ENCODE measurements at regions not wholly inside any gene's neighbourhood (a gene's known extent, or its start where the extent isn't known, plus 50 kb on each side); places are given as distances from the start of the nearest gene placed in this dataset.

DNA sequence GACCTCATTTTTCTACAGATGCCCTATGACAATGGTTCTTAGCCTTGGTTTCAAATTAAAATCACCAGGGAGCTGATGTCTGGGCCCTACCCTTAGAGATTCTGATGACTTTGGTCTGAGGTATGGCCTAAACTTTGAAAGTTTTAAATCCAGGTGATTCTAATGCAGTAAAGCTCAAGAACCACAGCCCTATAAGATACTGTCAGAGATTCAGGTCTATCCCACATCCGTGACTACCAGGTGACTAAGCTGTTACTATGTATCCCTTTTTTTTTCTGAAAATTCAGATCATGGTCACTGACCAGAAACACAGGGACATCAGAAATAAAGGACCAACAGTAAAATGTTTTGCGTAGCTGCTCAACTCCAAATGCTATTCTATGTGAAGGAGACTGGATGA is 148.8 kb upstream of the BMP4 start:
- TF ChIP-seq, protein P1, sequence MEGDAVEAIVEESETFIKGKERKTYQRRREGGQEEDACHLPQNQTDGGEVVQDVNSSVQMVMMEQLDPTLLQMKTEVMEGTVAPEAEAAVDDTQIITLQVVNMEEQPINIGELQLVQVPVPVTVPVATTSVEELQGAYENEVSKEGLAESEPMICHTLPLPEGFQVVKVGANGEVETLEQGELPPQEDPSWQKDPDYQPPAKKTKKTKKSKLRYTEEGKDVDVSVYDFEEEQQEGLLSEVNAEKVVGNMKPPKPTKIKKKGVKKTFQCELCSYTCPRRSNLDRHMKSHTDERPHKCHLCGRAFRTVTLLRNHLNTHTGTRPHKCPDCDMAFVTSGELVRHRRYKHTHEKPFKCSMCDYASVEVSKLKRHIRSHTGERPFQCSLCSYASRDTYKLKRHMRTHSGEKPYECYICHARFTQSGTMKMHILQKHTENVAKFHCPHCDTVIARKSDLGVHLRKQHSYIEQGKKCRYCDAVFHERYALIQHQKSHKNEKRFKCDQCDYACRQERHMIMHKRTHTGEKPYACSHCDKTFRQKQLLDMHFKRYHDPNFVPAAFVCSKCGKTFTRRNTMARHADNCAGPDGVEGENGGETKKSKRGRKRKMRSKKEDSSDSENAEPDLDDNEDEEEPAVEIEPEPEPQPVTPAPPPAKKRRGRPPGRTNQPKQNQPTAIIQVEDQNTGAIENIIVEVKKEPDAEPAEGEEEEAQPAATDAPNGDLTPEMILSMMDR (IDR thresholded peaks at IDR 0.05; ENCODE audit: low read depth, low read length, missing control alignments) = no peak
- no peak overlapping the region for H3K4me3 ChIP-seq (ENCODE audit: low read depth, low read length)
- DNase-seq (ENCODE audit: low read depth) = no peak

- no peak overlapping the region for H3K4me3 ChIP-seq (ENCODE audit: low read depth, low read length)
- no peak for DNase-seq (ENCODE audit: low read depth)
- TF ChIP-seq, protein P1 (IDR thresholded peaks at IDR 0.05; ENCODE audit: low read depth, low read length, missing control alignments) = no peak
Observed at GRCh38 chr14:54105898-54106297, 149.3 kb upstream of the BMP4 start.

DNA sequence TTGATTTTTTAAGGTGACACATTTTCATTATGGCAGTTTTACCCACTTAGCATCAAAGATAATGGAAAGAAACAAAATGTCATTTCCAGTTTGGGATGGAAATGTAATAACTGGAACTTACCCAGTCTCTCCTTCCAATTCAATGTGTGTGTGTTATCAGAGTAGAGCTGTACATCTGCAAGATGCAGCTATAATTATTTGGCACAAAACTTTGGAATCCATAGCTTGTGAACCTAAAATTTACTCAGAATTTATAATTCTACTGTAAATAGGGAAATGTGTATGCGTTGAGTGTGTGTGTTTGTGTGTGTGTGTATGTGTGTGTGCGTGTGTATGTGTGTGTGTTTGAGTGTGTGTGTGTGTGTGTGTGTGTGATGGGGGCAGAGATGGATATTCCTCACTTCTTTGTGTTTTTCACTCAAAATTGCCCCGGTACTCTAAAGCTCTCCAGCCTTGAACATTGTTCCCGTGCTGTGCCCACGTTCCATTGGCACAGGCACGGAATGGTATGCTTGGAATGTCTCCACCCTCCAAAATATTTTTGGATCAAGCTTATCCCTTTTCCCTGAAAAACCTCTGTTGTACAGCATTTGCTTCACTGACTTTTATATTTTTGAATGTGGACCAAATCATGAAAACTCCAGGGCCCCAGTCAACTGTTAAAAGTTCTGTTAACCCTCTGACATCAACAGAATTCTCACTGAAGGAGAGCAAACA is 150.2 kb upstream of the BMP4 start:
- DNase-seq (ENCODE audit: low read depth) = no peak
- TF ChIP-seq, protein P1 (IDR thresholded peaks at IDR 0.05; ENCODE audit: low read depth, low read length, missing control alignments) = no peak
- no peak overlapping the region for H3K4me3 ChIP-seq (ENCODE audit: low read depth, low read length)

DNA sequence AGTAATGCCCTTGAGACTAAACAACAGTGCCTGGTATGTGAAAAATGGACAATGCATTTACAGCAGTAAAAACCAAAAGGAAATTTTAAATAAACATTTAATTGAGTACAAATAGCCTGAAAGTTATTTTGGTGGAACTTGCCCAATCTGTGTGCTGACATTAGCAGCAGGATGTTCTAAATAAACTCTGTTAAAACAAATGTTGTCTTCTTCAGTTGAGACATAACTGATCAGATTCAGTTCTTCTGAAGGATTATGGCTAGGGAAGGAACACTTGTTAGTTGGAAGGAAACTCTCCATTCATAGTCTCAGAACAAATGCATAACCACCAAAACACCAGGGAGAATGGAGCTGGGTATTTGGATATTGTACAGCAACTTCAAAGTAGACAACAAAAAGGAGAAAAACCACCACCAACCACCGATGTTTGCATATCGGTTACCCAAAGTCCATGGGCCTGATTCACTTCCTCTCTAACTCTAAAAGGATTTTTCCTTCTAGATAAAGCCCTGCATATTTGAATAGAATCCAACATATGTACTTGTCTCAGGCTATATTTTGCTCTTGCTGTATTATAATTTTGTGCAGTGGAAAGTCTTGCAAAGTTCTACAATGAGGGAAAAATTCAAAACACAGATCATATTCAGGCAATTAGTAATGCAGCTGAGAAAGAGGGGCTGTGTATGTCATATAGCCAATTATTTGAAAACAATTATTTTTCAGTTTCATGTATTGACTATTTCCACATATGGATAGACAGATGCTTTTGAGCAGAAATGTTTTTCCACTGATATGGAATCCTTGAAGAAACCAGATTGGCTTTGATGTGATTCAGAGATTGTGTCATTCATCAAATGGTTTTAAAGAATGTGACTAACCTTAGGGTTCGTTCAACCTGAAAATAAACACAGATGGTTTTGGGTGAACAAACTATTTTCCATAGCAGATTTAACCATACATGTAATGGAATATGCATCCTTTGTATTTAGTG is 152.2 kb upstream of the BMP4 start:
- DNase-seq (ENCODE audit: low read depth) = no peak
- H3K4me3 ChIP-seq (ENCODE audit: low read depth, low read length) = no peak overlapping the region

GRCh38 chr14:54109521-54110120 is 153.0 kb upstream of the BMP4 start:
- no peak for DNase-seq (ENCODE audit: low read depth)
- H3K4me3 ChIP-seq (ENCODE audit: low read depth, low read length) = no peak overlapping the region
- TF ChIP-seq, protein P1 (IDR thresholded peaks at IDR 0.05; ENCODE audit: low read depth, low read length, missing control alignments) = no peak

More for the DNA sequence above, 152.2 kb upstream of the BMP4 start:
- TF ChIP-seq, protein P1 (IDR thresholded peaks at IDR 0.05; ENCODE audit: low read depth, low read length, missing control alignments) = no peak

- DNase-seq (ENCODE audit: low read depth) = no peak
- H3K4me3 ChIP-seq (ENCODE audit: low read depth, low read length) = no peak overlapping the region
- TF ChIP-seq, protein P1 (IDR thresholded peaks at IDR 0.05; ENCODE audit: low read depth, low read length, missing control alignments) = no peak
Observed at GRCh38 chr14:54114941-54115340, 158.3 kb upstream of the BMP4 start.

Measured in GM12864 (cell line).